Activated CD4-positive, alpha-beta T cell treated with anti-CD3 and anti-CD28 coated beads for 48 hours (primary cell): ENCODE measurements at regions not wholly inside any gene's neighbourhood (a gene's known extent, or its start where the extent isn't known, plus 50 kb on each side); places are given as distances from the start of the nearest gene placed in this dataset.

Source experiments
- DNase-seq: peaks from one replicate; pipeline ENCODE4 v3.0.0-alpha.2; 2020

DNA sequence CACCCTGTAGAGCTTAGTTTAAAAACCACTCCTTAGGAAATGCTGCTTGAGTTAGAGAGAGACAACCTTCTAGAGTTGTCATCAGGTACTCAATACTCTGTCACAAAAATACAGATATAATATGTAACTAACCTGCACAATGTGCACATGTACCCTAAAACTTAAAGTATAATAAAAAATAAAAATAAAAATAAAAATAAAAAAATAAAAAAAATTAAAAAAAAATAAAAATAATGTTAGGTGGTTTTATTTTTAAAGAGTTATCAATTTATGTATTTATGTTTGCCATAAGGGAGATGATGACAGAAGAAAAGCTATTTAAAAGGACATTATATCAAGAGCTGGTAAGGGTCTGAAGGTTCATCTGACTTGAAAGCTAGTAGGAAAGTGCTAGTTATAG, 397.9 kb downstream of the TMA16 start:
- DNase-seq, result no peak

DNA sequence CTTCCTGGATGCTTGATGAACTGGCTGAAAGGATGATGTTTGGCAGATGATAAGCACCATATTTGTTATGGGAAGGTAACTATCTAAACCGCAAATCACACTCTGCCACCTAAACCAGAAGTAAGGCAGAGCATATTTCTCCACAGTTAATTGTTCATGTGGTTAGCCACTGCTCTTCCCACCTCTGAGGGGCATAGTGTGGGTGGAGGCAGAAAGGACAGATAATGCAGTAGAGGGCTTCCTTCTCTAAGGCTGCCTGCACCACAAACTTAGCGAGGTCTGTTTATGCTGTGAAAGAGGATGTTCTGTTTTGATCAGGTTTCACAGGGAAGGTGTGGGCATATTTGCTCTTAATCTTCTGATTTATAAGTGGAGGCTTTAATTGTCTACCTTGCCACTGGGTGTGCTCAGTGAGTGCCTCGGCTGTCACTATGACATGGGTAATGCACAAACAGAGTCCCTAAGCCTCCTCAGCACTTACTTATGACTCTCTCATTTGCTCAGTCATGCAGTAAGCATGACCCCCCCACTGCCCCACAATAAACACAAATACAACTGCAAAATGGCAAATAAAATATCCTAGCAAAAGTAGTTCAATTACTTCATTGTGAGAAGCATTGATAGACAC, 401.0 kb downstream of the TMA16 start:
- peak; percentile 11 for DNase-seq

DNA sequence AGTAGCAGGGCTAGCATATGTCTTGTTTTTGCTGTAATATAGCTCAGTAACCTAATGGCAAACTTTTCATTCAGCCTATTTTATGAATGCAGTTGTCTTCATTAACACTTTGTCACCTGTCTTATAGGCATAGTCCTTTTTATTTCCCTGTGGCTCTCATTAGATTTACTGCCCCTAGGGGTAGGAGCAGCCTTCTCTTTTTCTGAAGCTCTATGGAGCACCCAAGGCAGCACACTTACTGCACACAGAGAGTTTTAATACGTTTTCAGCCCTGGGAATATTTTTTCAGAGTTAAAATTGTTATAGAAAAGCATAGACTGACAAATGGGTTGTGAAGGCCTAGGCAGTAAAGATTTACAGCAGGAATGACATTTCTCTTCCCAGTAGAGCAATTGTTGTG, 406.8 kb downstream of the TMA16 start:
- DNase-seq, result no peak

DNA sequence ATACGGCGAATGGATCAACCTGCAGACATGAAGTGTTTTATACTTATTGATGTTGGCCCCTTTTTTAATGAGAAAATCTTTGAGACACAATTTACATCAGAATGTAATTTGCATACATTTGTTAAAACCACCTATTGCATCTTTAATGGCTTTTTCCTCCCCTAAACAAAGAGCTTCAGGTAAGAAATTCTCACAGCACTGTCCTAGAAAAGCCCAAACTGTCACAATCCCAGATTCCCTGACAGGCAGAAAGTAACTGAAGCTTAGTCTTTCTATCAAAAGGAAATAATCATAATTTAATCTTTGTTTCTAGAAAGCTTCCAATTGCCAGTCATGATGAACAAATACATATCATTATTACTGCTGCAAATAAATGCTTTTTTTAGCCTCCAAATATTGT, 407.9 kb downstream of the TMA16 start:
- DNase-seq, result no peak

DNA sequence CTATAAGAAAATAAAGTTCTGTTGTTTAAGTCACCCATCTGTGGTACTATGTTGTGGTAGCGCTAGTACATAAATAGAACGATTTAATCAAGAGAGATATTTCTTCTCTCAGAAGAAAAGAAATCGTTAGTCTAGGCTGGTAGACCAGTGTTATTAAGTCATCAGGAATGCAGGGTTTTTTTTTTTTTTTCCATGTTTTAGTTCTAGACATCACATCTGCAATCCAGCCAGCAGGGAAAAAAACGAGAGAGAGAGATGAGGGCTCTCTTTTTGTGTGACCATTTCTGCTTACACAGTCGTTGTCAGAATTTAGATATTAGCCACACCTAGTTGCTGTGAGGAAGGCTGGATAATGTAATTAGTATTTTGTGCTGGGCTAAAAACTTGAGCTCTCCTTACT, 417.4 kb downstream of the TMA16 start:
- no peak for DNase-seq

DNA sequence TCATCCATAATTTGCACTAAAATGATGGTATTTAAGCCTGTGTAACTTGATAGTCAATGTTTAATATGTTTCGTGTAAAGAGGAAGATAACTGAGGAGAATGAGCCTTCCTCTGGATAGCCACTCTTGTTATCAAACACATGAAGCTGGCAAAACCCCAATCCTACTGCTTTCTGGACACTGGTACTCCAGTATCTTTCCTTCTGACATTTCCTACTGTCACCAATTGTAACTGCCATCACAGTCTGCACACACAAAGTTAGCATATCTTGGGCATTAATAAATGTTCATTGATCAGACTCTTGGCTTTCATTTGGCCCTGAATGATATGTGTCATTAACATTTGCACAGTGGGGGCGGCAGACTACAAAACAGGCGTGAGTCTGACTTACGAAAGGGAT, 419.1 kb downstream of the TMA16 start:
- DNase-seq, result no peak

DNA sequence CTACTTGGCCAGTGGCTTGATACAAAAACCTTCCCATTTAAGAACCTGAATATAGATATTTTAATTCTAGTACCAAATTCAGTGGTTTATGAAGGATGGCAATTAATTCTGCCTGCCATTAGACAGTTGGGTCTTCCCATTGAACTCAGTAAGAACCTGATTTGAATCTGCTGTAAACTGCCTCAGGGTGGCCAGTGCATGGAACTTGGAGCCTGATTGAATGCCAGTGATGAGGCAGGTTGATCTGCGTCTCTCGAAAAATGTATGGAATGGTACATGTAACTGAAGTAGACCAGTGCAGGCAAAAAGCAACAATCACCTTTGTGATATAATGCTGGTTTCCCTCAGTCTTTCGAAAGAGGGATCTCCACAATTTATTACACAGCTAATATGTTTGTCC, 421.4 kb downstream of the TMA16 start:
- no peak for DNase-seq

DNA sequence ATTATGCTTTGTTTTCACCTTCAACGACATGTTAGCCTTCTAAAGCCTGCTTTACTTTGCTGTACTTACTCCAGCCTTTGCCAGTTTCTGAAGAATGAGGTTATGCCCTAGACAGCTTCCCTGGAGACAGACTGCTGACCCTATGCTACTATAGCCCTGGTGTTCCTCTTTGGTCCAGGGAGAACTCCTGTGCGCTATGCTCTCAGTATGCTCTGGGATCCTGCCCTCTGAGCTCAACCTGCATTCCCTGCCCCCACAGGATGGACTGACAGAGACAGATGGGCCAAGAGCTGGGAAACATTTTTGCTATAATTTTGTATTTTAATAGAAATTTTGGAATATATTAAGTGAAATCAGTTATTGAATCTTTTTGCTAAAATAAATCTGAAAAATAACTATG, 425.9 kb downstream of the TMA16 start:
- DNase-seq, result no peak

DNA sequence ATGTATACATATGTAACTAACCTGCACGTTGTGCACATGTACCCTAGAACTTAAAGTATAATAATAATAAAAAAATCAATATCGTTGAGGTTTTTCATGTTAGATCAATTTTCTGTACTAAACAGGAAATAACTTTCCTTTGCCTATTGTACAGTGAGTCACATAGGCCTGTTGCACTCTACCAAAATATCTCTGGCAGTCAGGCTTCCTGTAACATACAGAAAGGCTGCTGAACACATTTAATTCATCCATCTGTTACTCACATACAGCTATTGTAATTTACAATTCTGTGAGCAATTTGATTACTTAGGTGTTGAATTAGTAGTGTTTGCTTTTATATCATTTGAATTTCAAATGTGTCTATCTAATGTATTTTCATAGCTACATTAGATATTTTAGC, 427.8 kb downstream of the TMA16 start:
- no peak for DNase-seq

DNA sequence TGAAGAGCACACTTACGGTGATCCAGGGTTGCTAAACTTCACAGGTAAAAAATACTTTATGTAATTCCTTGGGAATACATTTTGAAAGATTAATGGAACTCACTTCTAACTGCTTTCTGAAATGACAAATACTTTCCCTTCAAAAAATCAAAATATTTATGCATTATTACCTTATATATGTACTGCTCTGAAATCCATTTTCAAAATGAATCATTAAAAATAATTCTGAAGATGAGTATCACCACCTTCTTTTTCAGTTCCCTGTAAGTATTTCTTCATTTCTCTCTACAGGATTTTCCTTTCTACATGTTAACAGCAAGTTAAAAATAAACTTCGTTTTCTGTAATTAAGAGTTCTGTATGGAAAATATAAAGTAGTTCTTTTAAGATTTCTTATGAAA, 428.6 kb downstream of the TMA16 start:
- DNase-seq, result no peak

DNA sequence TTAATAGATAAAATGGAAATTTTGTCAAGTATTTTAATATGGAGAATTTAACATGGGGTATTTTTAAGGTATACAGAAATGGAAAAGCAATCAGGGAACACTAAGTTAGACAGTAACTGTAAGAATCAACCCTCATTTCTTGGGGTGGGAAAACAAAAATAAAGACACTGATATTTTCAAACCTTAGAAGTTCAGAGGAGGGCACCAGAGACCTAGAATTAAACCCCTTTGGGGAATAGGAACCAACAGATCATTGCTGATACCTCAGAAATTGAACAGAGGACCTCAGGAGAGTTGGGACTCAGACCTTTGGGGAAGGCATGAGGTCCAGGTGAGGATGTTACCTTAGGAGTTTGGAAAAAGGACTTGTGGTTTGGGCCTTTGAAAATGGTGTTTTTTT, 435.6 kb downstream of the TMA16 start:
- DNase-seq, result no peak

DNA sequence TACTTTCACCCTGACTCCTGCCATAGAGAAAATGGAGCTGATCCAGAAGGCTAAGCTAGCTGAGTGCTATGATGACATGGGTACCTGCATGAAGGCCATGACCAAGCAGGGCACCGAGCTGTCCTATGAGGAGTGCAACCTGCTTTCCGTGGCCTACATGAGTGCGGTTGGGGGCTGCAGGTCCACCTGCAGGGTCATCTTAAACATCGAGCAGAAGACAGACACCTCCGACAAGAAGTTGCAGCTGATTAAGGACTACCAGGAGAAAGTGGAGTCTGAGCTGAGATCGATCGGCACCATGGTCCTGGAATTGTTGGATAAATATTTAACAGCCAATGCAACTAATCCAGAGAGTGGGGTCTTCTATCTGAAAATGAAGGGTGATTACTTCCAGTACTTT, 438.0 kb downstream of the TMA16 start:
- no peak for DNase-seq

DNA sequence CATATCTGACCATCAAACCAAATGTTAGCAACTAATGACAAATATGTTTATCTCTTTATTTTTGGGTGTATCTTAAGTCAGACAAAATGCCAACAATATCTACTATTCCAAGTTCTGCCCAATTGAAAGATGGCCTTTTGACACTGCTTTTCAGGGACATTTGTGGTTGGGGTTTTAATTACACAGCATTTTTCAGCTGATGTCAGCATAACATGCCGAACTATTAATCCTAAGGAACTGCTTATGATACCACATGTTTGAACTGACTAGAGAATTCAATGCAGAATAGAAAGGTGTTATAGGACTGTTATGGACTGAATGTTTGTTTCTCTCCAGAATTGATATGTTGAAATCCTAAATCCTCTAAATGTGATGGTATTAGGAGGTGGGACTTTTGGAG, 445.1 kb downstream of the TMA16 start:
- DNase-seq, result no peak

DNA sequence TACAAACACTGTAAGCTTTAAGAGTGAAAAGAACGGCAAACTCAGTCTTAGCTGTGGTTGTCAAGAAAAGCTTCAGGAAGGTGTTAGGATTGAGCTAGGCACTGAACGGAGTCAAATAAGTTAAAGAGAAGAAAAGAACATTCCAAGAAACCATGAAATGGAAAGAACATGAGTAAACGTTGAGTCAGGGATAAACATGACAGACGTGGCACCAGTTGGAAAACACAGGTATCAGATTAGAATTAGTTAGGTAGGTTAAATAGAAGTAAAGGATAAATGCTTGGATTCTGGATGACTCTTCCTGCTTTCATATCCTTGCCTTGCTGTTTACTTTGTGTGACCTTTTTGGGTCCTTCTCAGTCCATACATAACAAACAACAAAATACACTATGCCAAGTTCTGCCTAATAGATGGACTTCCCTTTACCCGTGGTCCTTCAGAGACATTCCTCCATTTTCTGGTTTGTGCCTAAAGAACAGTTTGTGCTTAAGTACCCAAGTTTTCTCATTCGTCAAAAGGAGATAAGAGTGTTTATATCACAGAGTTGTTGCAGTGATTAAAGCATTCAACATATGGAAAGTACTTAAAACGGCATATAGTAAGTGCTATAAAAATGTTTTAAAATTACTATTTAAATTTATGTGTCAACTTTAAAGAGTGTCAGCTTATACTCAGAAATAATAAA, 446.9 kb downstream of the TMA16 start:
- DNase-seq, result no peak

DNA sequence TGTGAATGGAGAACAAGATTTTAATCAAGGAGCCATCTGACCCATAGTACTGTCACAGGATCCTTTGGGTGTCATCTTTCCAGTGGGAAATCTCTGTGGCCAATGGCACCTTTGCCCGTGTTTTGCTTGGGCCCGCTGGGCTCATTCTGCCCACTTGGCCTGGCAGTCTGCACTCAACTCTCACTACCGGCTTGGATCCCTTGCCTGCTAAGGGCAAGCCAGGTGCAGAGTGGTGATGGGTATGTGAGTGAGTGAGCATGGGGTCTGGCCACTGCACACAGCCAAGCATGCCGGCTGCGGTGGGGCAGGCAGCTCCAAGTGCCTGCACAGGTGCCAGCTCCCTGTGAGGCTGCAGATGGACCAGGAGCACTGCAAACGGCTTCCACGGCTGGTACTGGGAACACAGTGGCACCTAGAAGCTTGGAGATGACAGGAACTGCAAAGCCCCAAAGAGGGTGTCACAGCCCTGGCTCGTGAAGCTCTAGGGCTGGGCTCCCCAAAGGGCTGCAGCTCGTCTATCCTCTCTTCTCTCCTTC, 454.5 kb downstream of the TMA16 start:
- no peak for DNase-seq

DNA sequence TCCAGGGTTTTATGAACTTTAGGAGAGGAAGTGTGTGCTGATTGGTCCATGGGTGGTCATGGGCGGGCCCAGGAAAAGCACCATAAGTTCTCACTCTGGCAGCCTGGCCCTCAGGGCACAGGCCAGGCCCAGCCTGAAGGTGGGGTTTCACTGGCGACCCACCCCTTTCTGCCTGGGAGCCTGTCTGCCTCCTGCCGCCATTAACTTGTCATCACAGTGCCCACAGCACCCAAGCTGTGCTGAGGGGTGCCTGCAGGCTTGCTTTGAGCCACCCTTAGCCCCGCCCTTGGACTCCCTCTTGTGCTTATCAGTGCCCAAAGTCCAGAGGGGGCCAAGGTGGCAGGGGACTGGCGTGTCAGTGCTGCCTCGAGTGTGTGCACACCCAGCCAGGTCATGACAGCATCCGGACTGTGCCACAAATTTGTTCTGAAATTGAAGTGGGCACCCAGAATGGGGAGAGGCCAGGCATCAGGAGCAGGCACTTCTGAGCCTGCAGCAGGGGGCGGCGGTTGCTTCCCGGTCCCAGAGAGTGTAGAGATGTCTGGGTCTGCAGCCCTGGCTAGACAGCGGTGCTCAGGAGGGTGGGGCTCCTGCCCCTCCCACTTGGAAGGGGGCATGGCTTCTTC, 455.6 kb downstream of the TMA16 start:
- no peak for DNase-seq

DNA sequence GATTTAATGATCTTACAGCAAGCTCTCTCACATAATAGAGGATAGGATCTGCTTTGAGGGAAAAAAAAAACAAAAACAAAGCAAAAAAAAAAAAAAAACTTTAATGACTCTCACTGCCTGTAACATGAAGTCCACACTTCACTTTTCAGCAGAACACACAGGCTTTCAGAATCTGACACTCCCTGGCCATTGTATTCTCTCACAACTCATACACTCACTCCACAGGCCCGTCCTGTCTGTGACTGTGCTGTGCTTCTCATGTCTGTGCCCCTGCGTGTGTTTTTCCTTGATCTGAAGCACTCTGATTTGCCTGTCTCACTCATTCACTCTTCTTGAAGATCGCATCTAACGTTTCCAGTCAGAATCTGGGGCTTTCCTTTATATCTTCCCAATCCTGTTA, 460.8 kb downstream of the TMA16 start:
- no peak for DNase-seq

DNA sequence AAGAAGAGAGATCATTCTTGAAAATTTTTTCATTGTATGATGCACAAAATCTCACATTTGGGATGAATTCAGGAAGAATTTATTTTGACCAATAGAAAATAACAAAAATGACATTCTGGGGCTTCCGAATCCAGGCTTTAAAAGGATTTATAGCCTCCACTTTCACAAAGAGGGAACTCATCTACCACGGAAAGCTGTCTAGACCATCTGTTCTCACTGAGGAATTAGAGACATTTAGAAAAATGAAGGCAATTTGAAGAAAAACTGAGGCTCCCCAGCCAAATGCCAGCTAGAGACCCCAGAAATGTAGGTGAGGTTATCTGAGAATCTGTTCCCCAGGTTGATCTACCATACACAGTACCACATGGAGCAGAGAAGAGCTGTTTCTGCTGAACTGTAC, 464.3 kb downstream of the TMA16 start:
- DNase-seq, result no peak

DNA sequence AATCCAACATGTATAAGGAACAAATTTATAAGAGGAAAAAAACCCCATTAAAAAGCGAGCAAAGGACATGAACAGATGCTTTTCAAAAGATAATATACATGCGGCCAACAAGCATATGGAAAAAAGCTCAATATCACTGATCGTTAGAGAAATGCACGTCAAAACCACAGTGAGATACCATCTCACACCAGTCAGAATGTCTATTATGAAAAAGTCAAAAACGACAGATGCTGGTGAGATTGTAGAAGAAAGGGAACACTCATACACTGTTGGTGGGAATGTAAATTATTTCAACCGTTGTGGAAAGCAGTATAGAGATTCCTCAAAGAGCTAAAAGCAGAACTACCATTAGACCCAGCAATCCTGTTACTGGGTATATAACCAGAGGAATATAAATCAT, 465.4 kb downstream of the TMA16 start:
- no peak for DNase-seq

DNA sequence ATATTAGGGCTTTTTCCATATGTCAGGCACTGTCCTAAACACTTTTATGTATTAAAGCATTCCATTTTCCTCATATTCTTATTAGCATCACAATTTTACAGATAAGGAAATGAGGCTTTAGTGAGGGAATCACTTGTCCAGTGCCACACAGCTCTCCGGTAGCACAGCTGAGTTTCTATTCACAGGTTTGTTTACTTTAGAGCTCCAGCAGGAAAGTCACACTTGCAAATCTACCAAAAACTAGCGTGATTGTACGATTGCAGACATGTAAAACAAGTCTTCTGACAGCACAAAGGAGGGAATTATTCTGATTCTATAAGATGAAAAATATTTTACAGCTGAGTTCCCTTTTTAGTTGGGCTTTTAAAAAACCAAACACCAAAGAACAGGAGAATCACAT, 472.1 kb downstream of the TMA16 start:
- no peak for DNase-seq

DNA sequence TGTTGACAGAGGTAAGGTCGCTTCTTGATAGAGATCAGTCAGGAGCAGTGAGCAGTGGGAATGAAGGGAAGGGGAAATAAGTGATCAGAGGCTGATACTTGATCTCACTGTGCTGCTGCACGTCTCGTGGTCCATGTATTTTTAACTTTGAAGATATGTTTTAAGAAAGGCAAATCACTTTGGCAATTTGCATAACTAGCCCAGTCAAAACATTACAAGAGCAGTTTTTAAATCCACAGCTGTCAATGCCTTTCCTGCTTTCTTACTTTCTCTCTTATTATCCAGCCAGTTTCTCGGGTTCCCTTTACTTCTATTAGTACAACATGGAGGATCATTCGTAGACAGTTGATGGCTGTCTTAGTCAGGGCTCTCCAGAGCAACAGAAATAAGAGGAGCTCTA, 472.8 kb downstream of the TMA16 start:
- DNase-seq, result no peak

DNA sequence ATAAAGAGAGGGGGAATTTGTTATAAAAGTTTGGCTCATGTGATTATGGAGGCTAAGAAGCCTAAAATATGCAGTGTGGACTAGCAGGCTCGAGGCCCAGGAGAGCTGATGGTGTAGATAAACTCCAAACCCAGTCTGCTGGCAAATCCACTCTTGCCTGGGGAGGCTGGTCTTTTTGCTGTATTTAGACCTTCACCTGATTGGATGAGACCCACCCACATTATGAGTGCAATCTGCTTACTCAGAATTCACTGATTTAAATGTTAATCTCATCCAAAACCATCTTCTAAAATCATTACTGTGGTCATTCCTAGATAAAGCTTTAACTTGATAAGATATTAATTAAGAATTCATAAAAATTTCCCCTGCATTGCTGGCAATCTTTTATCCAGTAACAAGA, 473.2 kb downstream of the TMA16 start:
- no peak for DNase-seq

DNA sequence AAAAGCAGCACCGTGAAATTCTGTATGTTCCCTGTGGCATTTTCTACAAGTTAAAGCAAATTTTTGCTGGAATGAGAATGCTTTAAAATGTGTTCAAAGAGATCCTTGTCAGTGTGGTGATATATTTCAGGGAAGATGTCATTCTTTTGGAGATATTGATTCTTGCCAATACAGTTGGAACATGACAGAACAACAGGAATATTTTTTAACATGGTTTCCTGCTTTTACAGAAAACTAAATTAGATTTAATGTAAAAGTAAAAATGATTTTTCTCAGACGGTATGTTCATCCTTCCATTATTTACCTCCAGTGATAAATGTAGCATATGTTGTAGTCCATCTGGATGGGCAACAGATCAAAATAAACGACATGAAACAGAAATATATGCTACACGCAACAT, 474.8 kb downstream of the TMA16 start:
- no peak for DNase-seq

DNA sequence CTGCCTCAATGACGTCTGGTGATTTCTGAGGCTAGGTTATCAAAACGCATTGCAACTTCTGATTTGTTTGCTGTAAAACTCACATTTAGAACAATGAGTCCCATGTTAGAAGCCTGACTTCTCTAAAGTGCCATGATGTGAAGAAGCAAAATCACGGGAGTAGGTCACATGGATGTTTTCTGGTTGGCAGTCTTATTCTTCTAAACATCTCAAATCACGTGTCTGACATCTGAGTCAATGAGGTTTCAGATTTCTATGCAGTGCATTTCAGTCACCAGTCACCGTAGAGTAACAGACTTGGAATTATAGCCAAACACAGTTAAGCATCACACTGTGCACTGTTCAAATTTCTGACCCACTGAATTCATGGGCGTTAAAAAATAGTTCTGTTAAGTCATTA, 482.1 kb downstream of the TMA16 start:
- no peak for DNase-seq

DNA sequence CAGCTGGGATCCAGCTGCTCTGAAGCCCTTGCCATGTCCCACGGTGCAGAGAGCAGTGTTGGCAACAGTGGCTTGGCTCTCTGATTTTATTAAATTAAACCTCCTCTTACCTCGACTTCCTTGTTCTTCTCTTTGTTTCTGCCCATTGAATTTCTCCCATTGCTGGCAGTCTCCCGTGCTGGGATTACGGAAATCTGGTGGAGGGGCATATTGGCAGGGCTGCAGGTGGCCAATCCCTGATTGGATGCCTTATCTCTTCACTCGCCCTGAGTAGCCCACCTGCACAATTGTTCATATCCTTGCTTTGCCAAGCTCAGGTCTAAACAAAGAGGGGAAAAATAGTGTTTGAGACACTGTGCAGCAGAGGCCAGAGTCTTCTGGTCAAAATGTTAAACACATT, 493.9 kb downstream of the TMA16 start:
- DNase-seq, result no peak
